DND-41 (cell line): ENCODE measurements at regions not wholly inside any gene's neighbourhood (a gene's known extent, or its start where the extent isn't known, plus 50 kb on each side); places are given as distances from the start of the nearest gene placed in this dataset.

ENCODE experiments used
- EZH2 ChIP-seq: IDR thresholded peaks from 3 replicates; pipeline ENCODE4 v1.6.1; 2012; ENCODE audit warnings: borderline replicate concordance, low read depth, mild to moderate bottlenecking, moderate library complexity, low read length, inconsistent platforms; ENCODE audit not compliant: severe bottlenecking
- TF ChIP-seq, protein P1 (sequence below): IDR thresholded peaks from 2 replicates; pipeline ENCODE4 v1.5.1; 2012; ENCODE audit warnings: borderline replicate concordance, low read length, moderate library complexity, mild to moderate bottlenecking; ENCODE audit not compliant: poor library complexity, severe bottlenecking; ENCODE audit errors: extremely low read depth

DNA sequence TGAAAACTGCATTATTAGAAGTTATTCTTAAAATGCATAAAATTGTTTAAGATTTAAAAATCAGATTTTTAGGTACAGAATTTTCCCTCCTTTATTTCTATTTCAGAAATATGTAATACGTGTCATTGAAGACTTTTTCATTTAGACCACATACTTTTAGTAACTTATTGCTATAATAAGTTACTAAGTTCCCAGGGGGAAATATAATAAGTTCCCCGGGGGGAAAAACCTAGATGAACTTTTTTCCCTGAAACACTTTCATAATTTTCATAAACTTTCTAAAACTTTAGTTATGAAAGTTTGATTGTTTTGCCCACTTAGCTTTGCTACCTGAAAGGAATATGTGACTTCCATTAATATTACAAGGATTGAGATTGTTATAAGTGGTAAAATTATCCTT, 1341.5 kb upstream of the IGFBP7 start:
- TF ChIP-seq, protein P1, sequence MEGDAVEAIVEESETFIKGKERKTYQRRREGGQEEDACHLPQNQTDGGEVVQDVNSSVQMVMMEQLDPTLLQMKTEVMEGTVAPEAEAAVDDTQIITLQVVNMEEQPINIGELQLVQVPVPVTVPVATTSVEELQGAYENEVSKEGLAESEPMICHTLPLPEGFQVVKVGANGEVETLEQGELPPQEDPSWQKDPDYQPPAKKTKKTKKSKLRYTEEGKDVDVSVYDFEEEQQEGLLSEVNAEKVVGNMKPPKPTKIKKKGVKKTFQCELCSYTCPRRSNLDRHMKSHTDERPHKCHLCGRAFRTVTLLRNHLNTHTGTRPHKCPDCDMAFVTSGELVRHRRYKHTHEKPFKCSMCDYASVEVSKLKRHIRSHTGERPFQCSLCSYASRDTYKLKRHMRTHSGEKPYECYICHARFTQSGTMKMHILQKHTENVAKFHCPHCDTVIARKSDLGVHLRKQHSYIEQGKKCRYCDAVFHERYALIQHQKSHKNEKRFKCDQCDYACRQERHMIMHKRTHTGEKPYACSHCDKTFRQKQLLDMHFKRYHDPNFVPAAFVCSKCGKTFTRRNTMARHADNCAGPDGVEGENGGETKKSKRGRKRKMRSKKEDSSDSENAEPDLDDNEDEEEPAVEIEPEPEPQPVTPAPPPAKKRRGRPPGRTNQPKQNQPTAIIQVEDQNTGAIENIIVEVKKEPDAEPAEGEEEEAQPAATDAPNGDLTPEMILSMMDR, result no peak
- TF ChIP-seq EZH2, result no peak
